ENCODE measurements at regions not wholly inside any gene's neighbourhood (a gene's known extent, or its start where the extent isn't known, plus 50 kb on each side); places are given as distances from the start of the nearest gene placed in this dataset.

DNA sequence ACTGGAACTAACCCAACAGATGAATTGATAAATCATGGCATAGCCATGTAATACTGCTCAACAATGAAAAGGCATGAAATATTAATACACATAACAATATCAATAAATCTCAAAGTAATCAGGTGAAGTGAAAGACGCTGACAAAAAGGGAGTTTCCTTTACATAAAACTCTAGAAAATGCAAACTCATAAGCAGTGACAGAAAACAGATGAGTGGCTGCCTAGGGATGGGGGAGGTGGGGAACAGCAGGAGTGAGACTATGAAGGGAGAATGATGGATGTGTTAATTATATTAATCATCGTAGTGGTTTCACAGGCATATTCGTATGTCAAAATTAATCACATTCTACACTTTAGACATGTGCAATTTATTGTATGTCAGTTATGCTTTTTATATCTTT lies 59.8 kb upstream of the SHC3 start (continued):
- TF ChIP-seq, protein P1, sequence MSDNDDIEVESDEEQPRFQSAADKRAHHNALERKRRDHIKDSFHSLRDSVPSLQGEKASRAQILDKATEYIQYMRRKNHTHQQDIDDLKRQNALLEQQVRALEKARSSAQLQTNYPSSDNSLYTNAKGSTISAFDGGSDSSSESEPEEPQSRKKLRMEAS (IDR thresholded peaks at IDR 0.05; ENCODE audit: low read depth) = no peak
- TF ChIP-seq FOXM1 (IDR thresholded peaks at IDR 0.05; ENCODE audit: low read depth) = no peak

GRCh38 chr9:89243296-89244061 lies 64.9 kb upstream of the SHC3 start:
- no peak overlapping the region for H3K4me2 ChIP-seq
- H3K79me2 ChIP-seq (ENCODE audit: insufficient read depth) = no peaks in the 10 kb centered on the region
- no peaks in the 10 kb centered on the region for H3K27me3 ChIP-seq (ENCODE audit: insufficient read depth)
- no peaks in the 10 kb centered on the region for H3K9me2 ChIP-seq
- H3K4me3 ChIP-seq (ENCODE audit: low read depth in 2 of 2, low read length in 1 of 2) = no peak overlapping the region
- H3K27ac ChIP-seq (ENCODE audit: low read depth in 2 of 2, low read length in 1 of 2) = no peak overlapping the region
- WGBS (ENCODE audit: low lambda C conversion rate) = 65% methylated on average over 8 of the region's 8 CpGs
- H3K9me3 ChIP-seq = no peaks in the 10 kb centered on the region
- no peak overlapping the region for H2AFZ ChIP-seq (ENCODE audit: low read depth)
- no peaks in the 10 kb centered on the region for H3F3A ChIP-seq (replicated peaks; ENCODE audit: insufficient read depth)
- TF ChIP-seq GABPA (IDR thresholded peaks at IDR 0.05; ENCODE audit: low read depth) = no peak
- no peak for TF ChIP-seq YY1 (IDR thresholded peaks at IDR 0.05; ENCODE audit: low read depth)
- TF ChIP-seq, protein P1 (IDR thresholded peaks at IDR 0.05; ENCODE audit: low read depth) = no peak
- no peak for TF ChIP-seq MXI1 (IDR thresholded peaks at IDR 0.05; ENCODE audit: low read depth, low read length)
- TF ChIP-seq REST (IDR thresholded peaks at IDR 0.05; ENCODE audit: low read depth, low read length) = no peak
- no peak for TF ChIP-seq RXRA (IDR thresholded peaks at IDR 0.05; ENCODE audit: borderline replicate concordance, low read depth)
- no peak for TF ChIP-seq JUND (IDR thresholded peaks at IDR 0.05)
- TF ChIP-seq, protein P2, sequence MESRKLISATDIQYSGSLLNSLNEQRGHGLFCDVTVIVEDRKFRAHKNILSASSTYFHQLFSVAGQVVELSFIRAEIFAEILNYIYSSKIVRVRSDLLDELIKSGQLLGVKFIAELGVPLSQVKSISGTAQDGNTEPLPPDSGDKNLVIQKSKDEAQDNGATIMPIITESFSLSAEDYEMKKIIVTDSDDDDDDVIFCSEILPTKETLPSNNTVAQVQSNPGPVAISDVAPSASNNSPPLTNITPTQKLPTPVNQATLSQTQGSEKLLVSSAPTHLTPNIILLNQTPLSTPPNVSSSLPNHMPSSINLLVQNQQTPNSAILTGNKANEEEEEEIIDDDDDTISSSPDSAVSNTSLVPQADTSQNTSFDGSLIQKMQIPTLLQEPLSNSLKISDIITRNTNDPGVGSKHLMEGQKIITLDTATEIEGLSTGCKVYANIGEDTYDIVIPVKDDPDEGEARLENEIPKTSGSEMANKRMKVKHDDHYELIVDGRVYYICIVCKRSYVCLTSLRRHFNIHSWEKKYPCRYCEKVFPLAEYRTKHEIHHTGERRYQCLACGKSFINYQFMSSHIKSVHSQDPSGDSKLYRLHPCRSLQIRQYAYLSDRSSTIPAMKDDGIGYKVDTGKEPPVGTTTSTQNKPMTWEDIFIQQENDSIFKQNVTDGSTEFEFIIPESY (IDR thresholded peaks at IDR 0.05; ENCODE audit: borderline replicate concordance, low read depth) = no peak
- no peak for TF ChIP-seq CHD2 (IDR thresholded peaks at IDR 0.05; ENCODE audit: low read length, partially characterized antibody)
- no peak for TF ChIP-seq FOSL2 (IDR thresholded peaks at IDR 0.05; ENCODE audit: borderline replicate concordance, low read depth)
- no peak for TF ChIP-seq SMC3 (IDR thresholded peaks at IDR 0.05; ENCODE audit: low read depth, low read length)
- ChIA-PET CTCF (interaction anchor here (1.0 to 1.1 kb wide), 2 partner anchors 9 to 67 kb away, joined by 3 read pairs; partner anchors contain the start of gene CKS2), POLR2A (no interaction called here)
- no peak overlapping the region for H3K9ac ChIP-seq
- DNase-seq = no peak
- H4K20me1 ChIP-seq (ENCODE audit: insufficient read depth) = no peaks in the 10 kb centered on the region
- no peaks in the 10 kb centered on the region; a peak in 1 of 4 replicates for H3K4me1 ChIP-seq (ENCODE audit: control insufficient read depth in 1 of 2, insufficient read depth in 2 of 2, low read depth in 1 of 2, low read length in 1 of 2)
- H3K36me3 ChIP-seq (replicated peaks in 1 of 2; ENCODE audit: control insufficient read depth in 1 of 2, insufficient read depth in 2 of 2, low read length in 1 of 2) = no peaks in the 10 kb centered on the region

Data from SK-N-SH (cell line).